Peyer's patch (tissue), 4 donors: ENCODE measurements at regions not wholly inside any gene's neighbourhood (a gene's known extent, or its start where the extent isn't known, plus 50 kb on each side); places are given as distances from the start of the nearest gene placed in this dataset.

ENCODE experiments used
- DNase-seq, 3 donors: peaks; one replicate each; pipeline ENCODE4 v3.0.0-alpha.2; 2017 to 2019
- H3K27ac ChIP-seq, 4 donors: fragments of 200-600 bp; sonication (generic); one replicate each; pipeline ENCODE4 v1.5.1; 2016 to 2019
- H3K27me3 ChIP-seq, 2 donors: fragments of 200-600 bp; sonication (generic); one replicate each; pipeline ENCODE4 v1.5.1; 2019
- H3K36me3 ChIP-seq, 3 donors: fragments of 200-600 bp; sonication (generic); one replicate each; pipeline ENCODE4 v1.5.1; 2016 to 2019
- H3K4me1 ChIP-seq, 4 donors: fragments of 200-600 bp; sonication (generic); one replicate each; pipeline ENCODE4 v1.5.1; 2016 to 2019
- H3K4me3 ChIP-seq, 4 donors: fragments of 200-600 bp; sonication (generic); 1 replicate in 3 of 4; 2 replicates in 1 of 4; pipeline ENCODE4 v1.5.1; 2016 to 2019; ENCODE audit warnings: mild to moderate bottlenecking in 1 of 4
- H3K9me3 ChIP-seq, 4 donors: fragments of 200-600 bp; sonication (generic); one replicate each; pipeline ENCODE4 v1.5.1; 2016 to 2019; ENCODE audit warnings: mild to moderate bottlenecking in 1 of 4
- CTCF ChIP-seq, 6 experiments: fragments of 450-650 bp in 4 of 6; fragments of 200-600 bp in 2 of 6; sonication (generic) in 1 of 6; IDR thresholded peaks; one replicate each; pipeline ENCODE4 v1.5.1; 2017 to 2019; ENCODE audit warnings: antibody characterized with exemption in 6 of 6, mild to moderate bottlenecking in 3 of 6, moderate library complexity in 1 of 6
- POLR2A ChIP-seq, 2 donors: fragments of 450-650 bp; IDR thresholded peaks; one replicate each; pipeline ENCODE4 v1.5.1; 2017; ENCODE audit warnings: antibody characterized with exemption in 2 of 2, mild to moderate bottlenecking in 2 of 2, moderate library complexity in 2 of 2

GRCh38 chr20:22916021-22916842 lies 118.9 kb upstream of the SSTR4 start:
- Histone ChIP-seq H3K9me3 (no peaks in the 10 kb centered on the region), H3K4me3 (no peak overlapping the region), H3K36me3 (no peaks in the 10 kb centered on the region), H3K4me1 (no peaks in the 10 kb centered on the region), H3K27ac (no peak overlapping the region), H3K27me3 (no peaks in the 10 kb centered on the region)
- no peak for TF ChIP-seq CTCF (IDR thresholded peaks at IDR 0.05)
- no peak for TF ChIP-seq POLR2A (IDR thresholded peaks at IDR 0.05)
- no peak for DNase-seq

GRCh38 chr20:22918286-22918983 lies 116.7 kb upstream of the SSTR4 start:
- Histone ChIP-seq H3K4me1 (no peaks in the 10 kb centered on the region), H3K27me3 (no peaks in the 10 kb centered on the region), H3K27ac (no peak overlapping the region), H3K36me3 (no peaks in the 10 kb centered on the region), H3K9me3 (no peaks in the 10 kb centered on the region), H3K4me3 (no peak overlapping the region)
- TF ChIP-seq POLR2A (IDR thresholded peaks at IDR 0.05) (no peak), CTCF (IDR thresholded peaks at IDR 0.05) (no peak)
- no peak for DNase-seq

GRCh38 chr20:22920898-22921297 lies 114.2 kb upstream of the SSTR4 start:
- H3K9me3 ChIP-seq: no peaks in the 10 kb centered on the region
- no peaks in the 10 kb centered on the region for H3K36me3 ChIP-seq
- no peaks in the 10 kb centered on the region for H3K4me1 ChIP-seq
- no peak overlapping the region for H3K27ac ChIP-seq
- TF ChIP-seq CTCF (IDR thresholded peaks at IDR 0.05): no peak
- no peak for TF ChIP-seq POLR2A (IDR thresholded peaks at IDR 0.05)
- H3K4me3 ChIP-seq: no peak overlapping the region
- no peaks in the 10 kb centered on the region for H3K27me3 ChIP-seq
- DNase-seq: no peak

- TF ChIP-seq POLR2A (IDR thresholded peaks at IDR 0.05) (no peak), CTCF (IDR thresholded peaks at IDR 0.05) (no peak)
- Histone ChIP-seq H3K36me3 (no peaks in the 10 kb centered on the region), H3K4me1 (no peaks in the 10 kb centered on the region), H3K9me3 (no peaks in the 10 kb centered on the region), H3K4me3 (no peak overlapping the region), H3K27me3 (no peaks in the 10 kb centered on the region), H3K27ac (no peak overlapping the region)
- no peak for DNase-seq
Measured at GRCh38 chr20:22921595-22922421, 113.3 kb upstream of the SSTR4 start.

- Histone ChIP-seq H3K4me1 (no peaks in the 10 kb centered on the region), H3K4me3 (no peak overlapping the region), H3K9me3 (no peaks in the 10 kb centered on the region), H3K36me3 (no peaks in the 10 kb centered on the region), H3K27me3 (no peaks in the 10 kb centered on the region), H3K27ac (no peak overlapping the region)
- no peak for DNase-seq
- TF ChIP-seq POLR2A (IDR thresholded peaks at IDR 0.05) (no peak), CTCF (IDR thresholded peaks at IDR 0.05) (no peak)
Measured at GRCh38 chr20:22922987-22923386, 112.1 kb upstream of the SSTR4 start.
